Gastroesophageal sphincter (tissue), 3 donors: ENCODE measurements at regions not wholly inside any gene's neighbourhood (a gene's known extent, or its start where the extent isn't known, plus 50 kb on each side); places are given as distances from the start of the nearest gene placed in this dataset.

Experiments
- EP300 ChIP-seq: sonication (generic); formaldehyde crosslinking; IDR thresholded peaks from one replicate; pipeline ENCODE4 v1.6.1; 2017; ENCODE audit warnings: antibody characterized with exemption, mild to moderate bottlenecking
- POLR2AphosphoS5 ChIP-seq: sonication (generic); formaldehyde crosslinking; IDR thresholded peaks from one replicate; pipeline ENCODE4 v1.6.1; 2017; ENCODE audit warnings: antibody characterized with exemption
- TF ChIP-seq, protein P1 (sequence below), 4 experiments: fragments of 200-600 bp in 2 of 4; fragments of 450-650 bp in 2 of 4; sonication (generic) in 1 of 4; IDR thresholded peaks; one replicate each; pipeline ENCODE4 v1.5.1; 2017 to 2019; ENCODE audit warnings: antibody characterized with exemption in 4 of 4, mild to moderate bottlenecking in 2 of 4, moderate library complexity in 2 of 4

DNA sequence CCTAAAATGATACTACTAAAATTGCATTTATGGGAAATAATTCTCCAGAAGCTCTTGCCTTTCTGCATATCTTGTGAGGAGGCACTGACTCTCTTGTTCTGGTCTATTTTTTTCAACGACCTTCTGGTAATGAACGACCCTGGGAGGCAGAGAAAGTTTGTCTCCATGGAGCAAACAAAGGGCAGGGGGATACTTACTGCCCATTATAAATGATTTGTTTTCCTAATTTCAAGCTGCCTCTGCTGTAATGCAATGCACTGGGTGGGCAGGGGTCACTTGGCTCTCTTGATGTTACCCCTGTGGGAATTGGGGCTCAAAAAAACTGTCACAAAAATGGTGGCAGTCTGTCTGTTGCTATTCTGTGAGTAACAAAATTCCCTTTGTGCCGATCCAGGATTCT, 643.2 kb downstream of the LIG4 start:
- TF ChIP-seq, protein P1, sequence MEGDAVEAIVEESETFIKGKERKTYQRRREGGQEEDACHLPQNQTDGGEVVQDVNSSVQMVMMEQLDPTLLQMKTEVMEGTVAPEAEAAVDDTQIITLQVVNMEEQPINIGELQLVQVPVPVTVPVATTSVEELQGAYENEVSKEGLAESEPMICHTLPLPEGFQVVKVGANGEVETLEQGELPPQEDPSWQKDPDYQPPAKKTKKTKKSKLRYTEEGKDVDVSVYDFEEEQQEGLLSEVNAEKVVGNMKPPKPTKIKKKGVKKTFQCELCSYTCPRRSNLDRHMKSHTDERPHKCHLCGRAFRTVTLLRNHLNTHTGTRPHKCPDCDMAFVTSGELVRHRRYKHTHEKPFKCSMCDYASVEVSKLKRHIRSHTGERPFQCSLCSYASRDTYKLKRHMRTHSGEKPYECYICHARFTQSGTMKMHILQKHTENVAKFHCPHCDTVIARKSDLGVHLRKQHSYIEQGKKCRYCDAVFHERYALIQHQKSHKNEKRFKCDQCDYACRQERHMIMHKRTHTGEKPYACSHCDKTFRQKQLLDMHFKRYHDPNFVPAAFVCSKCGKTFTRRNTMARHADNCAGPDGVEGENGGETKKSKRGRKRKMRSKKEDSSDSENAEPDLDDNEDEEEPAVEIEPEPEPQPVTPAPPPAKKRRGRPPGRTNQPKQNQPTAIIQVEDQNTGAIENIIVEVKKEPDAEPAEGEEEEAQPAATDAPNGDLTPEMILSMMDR (IDR thresholded peaks at IDR 0.05) = no peak
- TF ChIP-seq POLR2AphosphoS5 (no peak), EP300 (no peak)
